NCI-H2196 (cell line): ENCODE measurements at regions not wholly inside any gene's neighbourhood (a gene's known extent, or its start where the extent isn't known, plus 50 kb on each side); places are given as distances from the start of the nearest gene placed in this dataset.
"Not testable (repeated sequence)": the region's sequence is repeated elsewhere in the genome, so short reads cannot be mapped to it uniquely, and the experiment has no call there.

Experiments
- DNase-seq: peaks from one replicate; lab custom pipeline; 2025; ENCODE audit not compliant: unreplicated experiment; lab: John Stamatoyannopoulos, UW

DNA sequence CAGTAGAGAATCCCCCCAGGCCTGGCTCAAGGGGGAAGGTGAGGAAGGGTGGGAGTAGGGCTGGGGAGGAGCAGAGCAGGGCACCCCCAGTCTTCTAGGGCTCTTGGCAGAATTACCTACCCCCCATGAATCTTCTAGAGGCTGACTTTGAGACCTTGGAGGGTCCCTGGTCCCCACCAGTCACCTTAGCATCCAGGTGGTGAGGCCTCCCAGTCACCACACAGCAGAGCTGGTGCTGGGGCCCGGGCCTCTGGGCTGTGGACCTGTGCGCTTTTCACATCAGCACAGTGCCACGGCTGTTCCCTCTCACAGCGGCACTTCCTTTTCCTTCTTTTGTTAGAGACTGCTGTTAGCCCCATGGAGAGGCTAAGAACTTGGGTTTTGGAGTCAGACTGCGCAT lies 148.6 kb upstream of the PITX1 start:
- DNase-seq: no peak

DNA sequence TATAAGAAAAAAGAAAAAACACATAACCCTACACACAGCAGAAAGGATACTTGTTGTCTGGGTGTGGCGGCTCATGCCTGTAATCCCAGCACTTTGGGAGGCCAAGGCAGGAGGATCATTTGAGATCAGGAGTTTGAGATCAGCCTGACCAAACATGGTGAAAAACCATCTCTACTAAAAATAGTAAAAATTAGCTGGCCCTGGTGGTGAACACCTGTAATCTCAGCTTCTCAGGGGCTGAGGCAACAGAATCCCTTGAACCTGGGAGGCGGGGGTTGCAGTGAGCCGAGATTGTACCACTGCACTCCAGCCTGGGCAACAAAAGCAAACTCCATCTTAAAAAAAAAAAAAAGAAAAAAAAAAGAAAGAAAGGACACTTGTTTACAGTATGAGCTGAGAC lies 147.6 kb upstream of the PITX1 start:
- DNase-seq: no peak

DNA sequence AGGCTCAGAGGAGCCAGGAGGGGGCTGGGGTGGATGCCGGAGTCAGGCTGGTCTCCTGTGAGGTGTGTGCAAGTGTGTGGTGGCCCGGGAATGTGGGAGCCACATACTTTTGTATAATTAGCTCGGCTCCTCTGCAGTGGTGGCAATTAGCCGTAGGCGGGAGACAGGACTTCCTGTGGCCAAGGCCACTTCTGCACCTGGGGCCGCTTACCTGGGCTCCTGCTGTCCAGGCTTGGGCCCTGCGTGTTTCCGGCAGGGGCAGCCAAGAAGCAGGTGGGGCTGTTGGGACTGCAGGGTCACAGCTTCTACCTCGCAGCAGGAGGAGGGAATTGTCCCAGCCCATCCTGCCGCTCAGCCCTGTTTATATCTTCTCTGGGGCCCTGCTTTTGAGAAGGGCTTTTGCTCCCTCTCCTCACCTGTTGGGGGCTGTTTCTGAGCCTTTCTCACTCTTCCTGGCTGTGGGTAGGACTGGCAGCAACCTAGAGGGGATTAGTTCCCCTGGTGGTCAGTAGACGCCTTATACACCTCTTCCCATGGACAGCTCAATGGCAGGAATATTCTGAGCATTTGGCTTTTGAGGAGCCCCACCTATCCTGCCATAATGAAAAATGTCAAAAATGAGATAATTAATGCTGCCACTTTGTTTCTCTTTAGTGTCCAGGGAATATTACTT lies 145.4 kb upstream of the PITX1 start:
- no peak for DNase-seq

DNA sequence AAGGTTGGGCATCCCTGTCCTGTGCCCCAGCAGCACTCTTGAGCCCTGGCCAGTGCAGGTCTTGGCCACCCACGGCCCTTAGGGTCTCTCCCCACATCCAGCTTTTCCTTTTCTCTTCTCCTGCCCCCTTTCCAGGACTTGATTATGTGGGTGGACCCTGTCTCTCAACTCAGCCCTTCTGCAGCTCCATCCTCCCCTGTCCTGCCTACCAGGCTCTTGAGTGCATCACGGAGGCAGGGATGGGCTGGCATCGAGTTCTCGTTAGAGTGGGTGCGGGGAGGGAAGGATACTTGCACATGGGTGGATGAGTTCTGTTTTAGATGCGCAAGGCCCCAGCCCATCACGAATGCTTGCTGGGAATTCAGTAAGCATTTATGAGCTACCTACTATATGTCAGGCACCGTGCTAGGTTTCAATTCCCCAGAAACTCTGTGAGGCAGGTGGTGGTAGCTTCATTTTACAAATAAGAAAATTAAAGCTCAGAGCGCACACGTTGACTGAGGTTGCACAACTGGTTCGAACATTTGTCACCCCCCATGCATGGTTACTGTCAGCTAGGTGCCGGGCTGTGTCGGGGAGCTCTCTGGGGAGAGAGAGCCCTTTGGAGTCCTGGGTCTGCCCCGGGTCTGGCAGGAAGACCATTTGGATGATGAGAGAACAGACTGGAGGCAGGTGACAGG lies 144.6 kb upstream of the PITX1 start:
- no peak for DNase-seq

DNA sequence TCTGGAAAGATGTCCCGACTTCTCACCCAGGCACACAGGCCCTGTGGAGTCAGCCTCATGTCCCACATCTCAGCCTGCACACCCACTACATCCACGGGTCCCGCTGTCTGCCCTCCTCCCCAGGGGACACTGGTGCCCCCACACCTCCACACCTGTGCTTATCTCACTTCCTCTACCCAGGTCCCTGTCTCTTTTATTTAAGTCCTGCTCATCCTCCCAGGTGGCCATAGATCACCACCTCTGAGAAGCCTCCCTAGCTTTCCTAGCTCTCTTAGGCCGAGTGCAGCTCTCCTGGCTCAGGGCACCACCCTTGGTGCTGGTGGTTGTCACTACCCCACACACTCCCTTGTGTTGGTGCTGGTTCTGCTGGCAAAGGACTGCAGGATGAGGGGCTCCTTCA lies 143.6 kb upstream of the PITX1 start:
- no peak for DNase-seq

DNA sequence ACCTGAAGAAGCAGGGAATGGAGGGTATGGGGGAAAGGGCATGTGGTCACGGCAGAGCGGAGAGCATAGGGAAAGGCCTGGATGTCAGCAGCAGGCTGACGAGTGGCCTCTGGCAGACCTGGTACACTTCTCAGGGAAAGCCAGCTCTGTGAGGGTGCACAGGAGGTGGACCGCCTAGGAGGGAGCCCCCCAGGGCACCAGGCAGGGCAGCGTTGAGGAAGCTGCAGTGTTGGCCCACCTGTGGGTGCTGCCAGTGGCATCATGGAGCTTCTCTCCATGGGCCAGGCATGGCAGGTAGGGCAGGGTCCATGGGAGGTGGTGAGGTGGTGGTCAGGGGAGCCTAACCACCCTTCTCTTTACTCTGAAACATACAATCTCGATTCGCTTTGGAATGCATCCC lies 143.0 kb upstream of the PITX1 start:
- no peak for DNase-seq

DNA sequence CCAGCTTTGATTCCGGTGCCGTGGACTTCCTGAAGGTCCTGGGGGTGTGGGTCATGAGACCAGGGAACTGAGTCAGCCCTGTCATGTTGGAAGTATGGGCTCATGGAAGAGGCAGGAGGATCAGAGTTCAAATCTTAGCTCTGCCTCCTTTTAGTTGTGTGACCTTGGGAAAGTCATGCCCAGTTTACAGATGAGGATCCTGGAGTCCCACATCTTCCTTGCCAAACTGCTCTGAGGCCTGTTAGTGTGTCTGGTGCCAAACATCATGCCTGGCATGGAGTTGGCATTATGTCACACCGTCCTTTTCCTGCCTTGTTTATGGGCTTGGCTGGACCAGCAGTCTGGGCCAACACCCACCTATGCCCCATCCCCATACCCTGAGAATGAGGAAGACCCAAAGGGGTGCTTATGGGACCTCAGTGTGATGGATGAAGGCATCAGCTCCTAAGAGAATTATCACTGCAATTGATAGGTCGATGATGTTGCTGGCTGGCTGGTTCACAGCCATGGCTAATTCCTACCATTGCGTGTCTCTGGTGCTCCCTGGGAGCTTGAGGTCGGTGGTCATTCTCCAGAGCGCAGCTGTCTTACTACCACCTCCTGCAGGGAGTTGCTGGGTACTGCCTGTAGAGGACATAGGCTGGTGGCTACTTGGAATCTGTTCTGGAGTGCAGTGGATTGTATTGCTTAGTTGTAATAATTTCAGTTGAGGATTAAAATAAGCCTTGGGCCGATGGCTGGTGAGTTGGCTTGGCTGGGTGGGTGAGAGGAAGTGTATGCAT lies 140.5 kb upstream of the PITX1 start:
- no peak for DNase-seq

DNA sequence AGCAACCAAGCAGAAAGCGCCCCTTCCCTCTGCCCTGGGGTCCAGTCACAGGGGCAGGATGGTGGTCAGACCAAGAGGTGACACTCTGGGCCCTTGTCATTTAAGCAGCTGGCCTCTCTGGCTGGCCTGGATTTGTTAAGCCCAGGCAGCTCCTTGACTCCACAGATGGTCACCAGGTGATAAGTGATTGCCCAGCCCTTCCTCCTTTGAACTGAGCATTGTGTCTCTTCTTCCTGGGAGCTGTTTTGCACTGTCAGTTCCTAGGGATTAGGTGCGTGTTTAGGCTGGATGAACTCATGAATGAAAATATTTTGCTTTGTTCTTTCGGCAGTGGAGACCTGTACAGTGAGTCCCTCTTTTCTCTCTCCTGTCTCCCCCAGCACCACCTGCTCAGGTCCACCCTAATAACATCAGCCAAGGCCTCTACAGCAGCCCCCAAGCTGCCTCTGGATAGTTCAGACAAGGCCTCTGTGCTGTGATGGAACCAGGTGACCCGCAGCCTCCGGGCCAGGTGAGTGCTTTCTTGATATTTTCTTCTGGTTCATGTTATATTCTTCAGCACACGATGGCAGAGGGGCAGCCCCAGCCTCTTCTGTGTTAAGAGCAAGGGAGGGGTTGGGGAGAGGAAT lies 139.7 kb upstream of the PITX1 start:
- DNase-seq: peak; percentile 10

DNA sequence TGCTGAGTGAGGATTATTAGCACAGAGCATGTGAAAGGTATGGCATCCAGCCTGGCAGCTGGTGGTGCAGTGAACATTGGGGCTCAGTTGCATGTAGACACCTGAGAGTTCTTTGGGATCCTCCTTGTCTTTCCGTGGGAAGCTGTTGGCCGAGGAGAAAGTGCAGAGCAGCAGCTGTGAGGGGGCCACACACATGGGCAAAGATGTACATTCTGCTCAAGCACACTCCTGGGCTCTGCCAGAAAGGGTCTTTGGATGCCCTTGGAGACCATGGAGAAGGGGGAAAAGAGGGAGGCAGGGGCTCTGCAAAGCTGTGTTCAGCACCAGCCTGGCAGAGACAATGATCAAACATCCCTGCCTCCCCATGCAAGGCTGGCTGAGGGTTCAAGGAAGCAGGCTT lies 138.7 kb upstream of the PITX1 start:
- DNase-seq: no peak

DNA sequence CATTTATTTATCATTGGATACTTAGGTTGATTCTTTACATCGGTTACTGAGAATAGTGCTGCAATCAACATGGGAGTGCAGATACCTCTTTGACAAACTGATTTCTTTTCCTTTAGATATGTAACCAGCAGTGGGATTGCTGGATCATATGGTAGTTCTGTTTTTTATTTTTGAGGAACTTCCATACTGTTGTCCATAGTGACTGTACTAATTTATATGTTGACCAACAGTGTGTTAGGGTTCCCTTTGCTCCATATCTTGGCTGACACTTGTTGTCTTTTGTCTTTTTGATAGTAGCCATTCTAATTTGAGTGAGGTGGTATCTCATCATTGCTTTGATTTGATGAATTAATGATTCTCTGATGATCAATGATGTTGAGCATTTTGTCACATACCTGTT lies 137.3 kb upstream of the PITX1 start:
- no peak for DNase-seq

DNA sequence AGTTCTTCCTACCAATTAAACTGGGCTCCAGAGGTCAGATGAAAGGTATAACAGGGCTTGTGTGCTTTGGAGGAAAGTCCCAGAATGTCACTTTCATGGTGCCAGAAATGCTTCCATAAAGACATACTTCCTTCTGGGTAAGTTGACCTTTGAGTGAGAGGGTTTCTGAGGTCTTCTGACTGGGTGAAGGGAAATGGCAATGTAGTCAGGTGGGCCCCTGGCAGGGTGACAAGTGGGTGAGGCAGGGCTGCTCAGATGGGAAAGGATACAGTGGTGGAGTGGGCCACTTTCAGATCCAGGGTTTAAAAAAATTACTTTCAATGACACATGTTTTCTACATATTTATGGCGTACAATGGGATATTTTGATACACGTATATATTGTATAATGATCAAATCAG lies 136.5 kb upstream of the PITX1 start:
- DNase-seq: no peak

DNA sequence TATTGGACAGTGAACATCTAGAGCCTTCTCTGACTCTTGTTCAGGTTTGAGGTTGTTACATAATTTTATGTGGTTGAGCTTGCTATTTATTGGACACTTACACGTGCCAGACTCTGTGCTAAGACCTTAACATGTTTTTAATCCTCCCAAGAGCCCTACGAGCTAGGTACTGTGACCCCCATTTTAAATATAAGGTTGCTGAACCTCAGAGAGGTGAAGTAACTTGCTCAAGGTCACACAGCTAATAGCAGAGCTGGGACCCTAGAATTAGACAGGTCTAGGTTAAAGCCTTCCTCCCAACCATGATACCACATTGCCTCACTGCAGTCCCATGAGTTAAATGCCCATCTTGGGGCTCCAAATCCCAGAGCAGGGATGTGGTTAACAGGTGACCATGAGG lies 135.7 kb upstream of the PITX1 start:
- no peak for DNase-seq

DNA sequence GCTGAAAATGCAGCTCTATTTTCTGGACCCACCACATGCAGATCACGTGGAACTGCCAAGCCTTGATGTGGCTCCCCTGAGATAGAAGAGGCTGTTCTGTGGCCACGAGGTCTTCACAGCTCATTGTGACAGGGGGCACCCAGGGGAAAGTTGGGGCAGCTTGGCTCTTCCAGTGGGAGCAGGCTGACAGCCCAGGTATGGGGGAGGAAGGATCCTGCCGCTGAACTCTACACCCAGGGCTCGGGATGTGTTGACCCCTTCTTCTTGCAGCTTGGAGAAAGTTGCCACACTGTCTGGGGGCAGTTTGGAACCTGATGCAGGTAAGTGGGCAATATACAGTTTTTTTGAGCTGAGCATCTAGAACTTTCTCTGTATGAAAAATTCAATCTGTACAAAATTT lies 133.6 kb upstream of the PITX1 start:
- DNase-seq: no peak

DNA sequence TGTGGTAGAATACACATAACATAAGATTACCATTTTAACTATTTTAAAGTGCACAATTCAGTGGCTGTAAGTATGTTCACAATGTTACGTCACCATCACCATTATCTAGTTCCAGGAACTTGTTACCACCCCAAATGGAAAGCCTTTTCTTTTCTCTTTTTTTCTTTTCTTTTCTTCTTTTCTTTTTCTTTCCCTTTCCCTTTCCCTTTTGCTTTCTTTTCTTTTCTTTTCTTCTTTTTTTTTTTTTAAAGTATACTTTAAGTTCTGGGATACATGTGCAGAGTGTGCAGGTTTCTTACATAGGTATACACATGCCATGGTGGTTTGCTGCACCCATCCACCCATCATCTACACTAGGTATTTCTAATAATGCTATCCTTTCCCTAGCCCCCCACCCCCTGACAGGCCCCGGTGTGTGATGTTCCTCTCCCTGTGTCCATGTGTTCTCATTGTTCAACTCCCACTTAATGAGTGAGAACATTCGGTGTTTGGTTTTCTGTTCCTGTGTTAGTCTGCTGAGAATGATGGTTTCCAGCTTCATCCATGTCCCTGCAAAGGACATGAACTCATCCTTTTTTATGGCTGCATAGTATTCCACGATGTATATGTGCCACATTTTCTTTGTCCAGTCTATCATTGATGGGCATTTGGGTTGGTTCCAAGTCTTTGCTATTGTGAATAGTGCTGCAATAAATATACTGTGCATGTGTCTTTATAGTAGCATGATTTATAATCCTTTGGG lies 131.0 kb upstream of the PITX1 start:
- DNase-seq: not testable (repeated sequence)

DNA sequence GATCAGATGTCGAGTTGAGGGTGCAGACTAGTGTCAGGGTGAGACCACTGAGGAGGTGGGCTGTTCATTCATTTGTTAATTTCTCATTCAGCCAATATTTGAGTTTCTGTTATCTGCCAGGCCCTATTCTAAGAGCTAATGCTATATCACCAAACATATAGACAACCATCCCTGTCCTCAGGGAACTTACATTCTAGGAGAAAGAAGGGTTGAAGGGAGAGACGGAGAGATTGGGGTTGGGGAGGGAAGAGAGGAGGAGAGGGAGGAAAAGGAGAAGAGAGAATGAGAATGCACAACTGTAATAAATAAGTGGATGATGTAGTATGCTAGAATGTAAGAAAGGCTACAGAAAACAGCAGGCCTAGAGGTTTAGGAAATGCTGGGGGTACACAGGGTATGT lies 129.9 kb upstream of the PITX1 start:
- DNase-seq: no peak

DNA sequence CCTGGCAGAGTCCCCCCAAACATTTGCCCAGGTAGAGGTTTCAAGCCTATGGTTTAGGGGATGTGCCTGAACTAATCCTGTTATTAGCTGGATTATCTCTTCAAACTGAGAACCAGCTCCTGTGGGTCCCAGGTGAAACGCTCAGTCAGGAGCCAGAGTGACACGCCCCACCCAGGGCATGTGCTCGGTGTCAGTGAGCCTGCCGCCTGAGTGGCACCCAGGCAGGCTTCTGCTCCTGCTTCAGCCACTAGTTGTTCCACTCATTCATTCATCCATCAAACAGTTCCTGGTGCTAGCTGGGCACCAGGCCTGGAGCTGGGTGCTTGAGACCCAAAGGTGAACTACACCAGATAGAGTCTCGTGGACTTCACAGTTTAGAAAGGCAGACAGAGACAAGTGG lies 129.4 kb upstream of the PITX1 start:
- DNase-seq: no peak

DNA sequence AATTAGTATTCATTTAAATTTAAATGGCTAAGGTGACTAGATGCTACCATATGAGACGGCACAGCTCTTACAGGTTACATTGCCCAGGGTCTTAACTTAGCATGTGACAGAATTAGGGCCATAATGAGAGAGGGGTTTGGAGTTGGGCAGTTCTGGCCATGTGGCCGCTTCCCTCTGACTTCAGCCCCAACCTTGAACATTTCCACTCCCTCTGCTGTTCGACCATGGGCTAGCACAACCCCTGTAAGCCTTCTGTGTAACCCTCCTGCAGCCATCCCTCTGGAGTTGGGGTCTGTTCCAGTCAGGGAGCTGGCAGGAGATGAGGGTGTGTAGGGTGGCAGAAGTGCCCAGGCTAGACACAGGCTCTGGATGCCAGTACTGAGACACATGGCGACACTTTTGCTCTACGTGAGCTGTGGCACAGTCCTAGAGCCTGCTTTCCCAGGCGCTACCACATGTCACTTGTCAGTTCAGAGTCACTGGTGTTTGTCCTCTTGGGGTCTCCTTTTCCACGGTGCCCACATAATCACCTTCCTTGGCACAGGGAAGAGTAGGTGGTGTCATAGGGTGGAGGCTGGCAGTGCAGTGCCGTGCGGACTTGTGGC lies 128.7 kb upstream of the PITX1 start:
- no peak for DNase-seq

DNA sequence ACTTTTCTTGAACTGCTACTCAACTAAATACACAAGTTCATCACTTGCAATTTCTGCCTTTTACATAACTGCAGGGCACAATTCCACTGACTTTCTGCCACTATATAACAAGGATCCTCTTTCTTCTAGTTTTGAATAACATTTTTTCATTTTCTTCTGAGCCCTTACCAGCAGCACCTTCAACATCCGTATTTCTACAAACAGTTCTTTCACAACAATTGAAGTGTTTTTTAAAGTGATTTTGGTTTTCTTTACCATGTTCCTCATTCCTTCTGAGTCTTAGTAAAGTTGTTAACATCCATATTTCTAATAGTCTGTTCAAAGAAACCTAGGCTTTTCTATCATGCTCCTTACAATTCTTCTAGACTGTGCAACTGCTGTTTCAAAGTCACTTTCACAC lies 127.2 kb upstream of the PITX1 start:
- DNase-seq: no peak

DNA sequence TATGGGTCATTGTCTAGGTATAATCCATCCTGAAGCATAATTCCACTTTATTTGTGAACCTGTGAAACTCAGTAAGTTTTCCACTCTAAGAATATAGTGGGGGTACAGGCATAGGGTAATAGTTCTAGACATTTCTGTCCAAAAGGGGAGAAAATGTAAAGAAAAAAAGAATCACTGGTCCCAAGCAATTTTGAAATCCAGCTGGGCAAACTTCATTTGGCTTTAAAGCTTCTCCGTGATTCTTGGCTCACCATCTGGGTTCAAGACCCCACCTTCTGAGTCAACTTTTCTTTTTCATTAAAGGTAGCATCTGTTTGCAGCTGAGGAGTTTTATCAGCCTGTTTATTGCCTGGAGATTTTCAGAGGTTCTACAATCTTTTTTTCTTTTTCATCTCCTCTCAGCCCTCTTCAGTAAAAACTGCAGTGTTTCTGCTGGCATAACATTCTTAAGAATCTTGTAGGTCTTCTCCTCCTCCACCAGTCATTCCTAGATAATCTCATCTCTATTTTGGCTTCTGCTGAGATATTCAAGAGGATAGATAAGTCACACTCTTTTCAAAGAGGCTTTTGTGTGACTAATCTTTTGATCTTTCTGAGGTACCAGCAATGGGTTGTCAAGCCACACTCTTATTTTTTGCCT lies 126.1 kb upstream of the PITX1 start:
- no peak for DNase-seq

DNA sequence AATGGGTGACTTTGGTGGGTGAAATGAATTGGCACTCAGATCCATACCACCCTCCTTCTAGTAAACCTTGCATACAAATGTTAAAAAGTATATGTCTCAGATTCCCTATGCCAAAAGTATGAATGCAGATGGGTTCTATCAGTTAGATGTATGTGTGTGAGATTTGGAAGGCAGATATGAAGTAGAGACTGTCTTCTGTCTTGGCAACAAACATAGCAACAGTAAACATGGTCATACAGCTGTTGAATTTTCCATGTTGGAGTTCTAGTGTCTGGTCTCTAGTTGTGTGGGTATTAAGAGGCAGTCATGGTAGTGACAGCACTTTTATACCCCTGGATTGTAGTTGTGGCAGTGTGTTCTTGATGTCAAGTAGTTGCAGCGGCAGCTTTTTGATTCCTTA lies 125.6 kb upstream of the PITX1 start:
- DNase-seq: no peak
